Spleen (tissue), 11 donors: ENCODE measurements at regions not wholly inside any gene's neighbourhood (a gene's known extent, or its start where the extent isn't known, plus 50 kb on each side); places are given as distances from the start of the nearest gene placed in this dataset.

Experiments
- DNase-seq: peaks from one replicate; pipeline ENCODE4 v3.0.0-alpha.2; 2020
- H3K27ac ChIP-seq, 8 donors: fragments of 200-600 bp; sonication (generic) in 7 of 8; 1 replicate in 4 of 8; 2 replicates in 4 of 8; pipeline versions ENCODE4 v1.5.0 to v1.8.0; 2016 to 2021; ENCODE audit warnings: inconsistent platforms in 4 of 8, mild to moderate bottlenecking in 4 of 8, moderate library complexity in 1 of 8
- H3K27me3 ChIP-seq, 7 donors: fragments of 200-600 bp; sonication (generic) in 6 of 7; replicated peaks in 1 of 7; 1 replicate in 4 of 7; 2 replicates in 3 of 7; pipeline versions ENCODE4 v1.5.0 to v1.8.0; 2016 to 2021; ENCODE audit warnings: inconsistent platforms in 3 of 7, mild to moderate bottlenecking in 1 of 7
- H3K36me3 ChIP-seq, 6 donors: fragments of 200-600 bp; sonication (generic) in 5 of 6; 1 replicate in 4 of 6; 2 replicates in 2 of 6; pipeline versions ENCODE4 v1.5.0 to v1.8.0; 2016 to 2021; ENCODE audit warnings: inconsistent platforms in 2 of 6
- H3K4me1 ChIP-seq, 6 donors: fragments of 200-600 bp; sonication (generic) in 5 of 6; 1 replicate in 3 of 6; 2 replicates in 3 of 6; pipeline versions ENCODE4 v1.5.0 to v1.8.0; 2016 to 2021; ENCODE audit warnings: inconsistent platforms in 3 of 6
- H3K4me3 ChIP-seq, 8 donors: fragments of 200-600 bp; sonication (generic) in 7 of 8; 1 replicate in 4 of 8; 2 replicates in 4 of 8; pipeline versions ENCODE4 v1.5.0 to v1.8.0; 2016 to 2021; ENCODE audit warnings: inconsistent platforms in 4 of 8, mild to moderate bottlenecking in 4 of 8, moderate library complexity in 2 of 8
- H3K9me3 ChIP-seq, 8 donors: fragments of 200-600 bp; sonication (generic) in 7 of 8; 1 replicate in 4 of 8; 2 replicates in 4 of 8; pipeline versions ENCODE4 v1.5.0 to v1.8.0; 2016 to 2021; ENCODE audit warnings: inconsistent platforms in 4 of 8
- POLR2A ChIP-seq, 3 donors: fragments of 450-650 bp; IDR thresholded peaks; one replicate each; pipeline ENCODE4 v1.5.1; 2017; ENCODE audit warnings: antibody characterized with exemption in 3 of 3, mild to moderate bottlenecking in 1 of 3
- POLR2AphosphoS5 ChIP-seq, 3 donors: sonication (generic); formaldehyde crosslinking; IDR thresholded peaks; one replicate each; pipeline ENCODE4 v1.5.1; 2017; ENCODE audit warnings: antibody characterized with exemption in 3 of 3
- WGBS, 5 donors: extraction: QIAGEN DNeasy Blood & Tissue Kit in 3 of 5; methylation state at CpG; one replicate each; pipeline versions ENCODE4 v1.1.5 to v1.1.7; 2013 to 2018; 5-methylcytosine and 5-hydroxymethylcytosine counted together
- intact Hi-C: fragments of 100-400 bp; cut with DNase I; formaldehyde crosslinking; loops from one replicate; pipeline ENCODE4 v1.15.0; 2023; ENCODE audit warnings: low total_unique reads
- TF ChIP-seq, protein P1 (sequence below), 11 experiments: fragments of 200-600 bp in 7 of 11; fragments of 450-650 bp in 4 of 11; sonication (generic) in 4 of 11; IDR thresholded peaks in 8 of 11; conservative IDR thresholded peaks in 3 of 11; 1 replicate in 7 of 11; 2 replicates in 4 of 11; pipeline versions ENCODE4 v1.4.0 to v1.8.0; 2016 to 2021; ENCODE audit warnings: antibody characterized with exemption in 11 of 11, inconsistent platforms in 4 of 11, mild to moderate bottlenecking in 1 of 11
- donor health status: healthy with polysubstance abuse.
- donor health status: DM: no; HTN: no; CAD: no; lungs with moderate emphysema.
- donor health status: DM: no; HTN: no; CAD: no.
- donor health status: Bipolar disorder and iron deficiency.
- donor health status: healthy.
- donor health status: DM: no; HTN: no; CAD: no.
- donor health status: DM: yes; HTN: yes; CAD: no.

DNA sequence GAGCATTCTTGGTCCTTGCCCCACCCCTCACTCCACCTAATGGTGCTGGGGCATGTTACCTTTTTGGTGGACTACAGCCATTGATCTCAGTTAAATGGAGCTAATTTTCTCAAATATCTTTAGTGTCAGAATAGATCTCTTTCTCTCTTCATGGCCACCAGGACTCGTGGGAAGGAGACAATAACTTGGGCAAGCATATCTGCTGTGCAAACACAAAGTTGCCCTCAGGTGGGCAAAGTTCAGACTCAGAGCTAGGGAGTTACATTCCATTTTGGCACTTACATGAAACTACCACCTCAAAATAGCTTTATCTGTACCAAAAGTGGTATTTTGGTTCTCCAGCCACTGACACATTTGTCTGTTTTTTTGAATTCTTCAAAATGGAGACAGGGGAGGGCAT lies 671.9 kb upstream of the KLF4 start:
- WGBS, 5 donors, result 52 to 72% (median 68%) methylated on average over 1 of the region's 1 CpG
- no peak overlapping the region for H3K4me3 ChIP-seq
- no peak for DNase-seq
- peaks cover 0 to 30% (median 8%) of the 10 kb centered on the region in 6 donors for H3K4me1 ChIP-seq
- peak overlapping the region; percentile 53 to 85 (median 73) for H3K27ac ChIP-seq
- TF ChIP-seq POLR2AphosphoS5 (IDR thresholded peaks at IDR 0.05) (no peak), POLR2A (IDR thresholded peaks at IDR 0.05) (no peak)
- TF ChIP-seq, protein P1, sequence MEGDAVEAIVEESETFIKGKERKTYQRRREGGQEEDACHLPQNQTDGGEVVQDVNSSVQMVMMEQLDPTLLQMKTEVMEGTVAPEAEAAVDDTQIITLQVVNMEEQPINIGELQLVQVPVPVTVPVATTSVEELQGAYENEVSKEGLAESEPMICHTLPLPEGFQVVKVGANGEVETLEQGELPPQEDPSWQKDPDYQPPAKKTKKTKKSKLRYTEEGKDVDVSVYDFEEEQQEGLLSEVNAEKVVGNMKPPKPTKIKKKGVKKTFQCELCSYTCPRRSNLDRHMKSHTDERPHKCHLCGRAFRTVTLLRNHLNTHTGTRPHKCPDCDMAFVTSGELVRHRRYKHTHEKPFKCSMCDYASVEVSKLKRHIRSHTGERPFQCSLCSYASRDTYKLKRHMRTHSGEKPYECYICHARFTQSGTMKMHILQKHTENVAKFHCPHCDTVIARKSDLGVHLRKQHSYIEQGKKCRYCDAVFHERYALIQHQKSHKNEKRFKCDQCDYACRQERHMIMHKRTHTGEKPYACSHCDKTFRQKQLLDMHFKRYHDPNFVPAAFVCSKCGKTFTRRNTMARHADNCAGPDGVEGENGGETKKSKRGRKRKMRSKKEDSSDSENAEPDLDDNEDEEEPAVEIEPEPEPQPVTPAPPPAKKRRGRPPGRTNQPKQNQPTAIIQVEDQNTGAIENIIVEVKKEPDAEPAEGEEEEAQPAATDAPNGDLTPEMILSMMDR (IDR thresholded peaks at IDR 0.05 in 8 of 11, conservative IDR thresholded peaks at IDR 0.05 in 3 of 11), result no peak
- H3K36me3 ChIP-seq, result no peaks in the 10 kb centered on the region
- H3K27me3 ChIP-seq, result no peaks in the 10 kb centered on the region
- H3K9me3 ChIP-seq, result no peaks in the 10 kb centered on the region
- intact Hi-C loops, result no loop called here

DNA sequence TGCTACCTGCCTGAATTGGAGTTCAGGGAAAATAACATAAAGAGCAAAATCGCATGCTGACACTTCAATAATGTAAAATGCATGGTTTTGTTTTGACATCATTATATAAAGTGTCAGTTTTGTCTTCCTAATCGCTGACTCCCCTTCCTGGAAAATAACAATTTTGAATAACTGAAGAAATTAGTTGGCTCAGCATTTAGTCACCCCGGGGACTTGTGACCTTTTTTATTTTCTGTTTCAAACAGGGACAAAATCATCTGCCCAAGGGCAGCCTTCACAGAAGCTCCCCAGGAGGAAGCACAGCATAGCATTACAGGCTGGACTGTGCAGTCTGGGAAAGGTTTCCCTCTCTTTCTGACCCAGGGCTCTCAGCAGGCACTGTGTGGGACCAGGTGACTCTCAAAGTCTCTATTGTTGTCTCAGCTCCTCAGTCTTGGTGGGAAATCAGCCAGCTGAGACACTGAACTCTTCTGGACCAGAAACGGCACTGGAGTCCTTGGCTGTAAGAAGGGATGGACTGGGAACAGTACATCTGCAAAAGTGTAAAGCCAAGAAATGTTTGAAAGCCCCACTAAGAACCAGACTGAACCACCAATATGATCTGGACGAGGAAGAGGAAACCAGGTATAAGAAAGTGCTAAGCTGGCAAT lies 671.3 kb upstream of the KLF4 start:
- Histone ChIP-seq H3K27ac (peak overlapping the region; percentile 53 to 85 (median 73)), H3K36me3 (no peaks in the 10 kb centered on the region), H3K4me1 (peaks cover 0 to 35% (median 8%) of the 10 kb centered on the region in 6 donors), H3K9me3 (no peaks in the 10 kb centered on the region), H3K4me3 (no peak overlapping the region), H3K27me3 (no peaks in the 10 kb centered on the region)
- 35 to 65% (median 52%) methylated on average over 5 of the region's 5 CpGs for WGBS, 5 donors
- DNase-seq, result no peak
- no peak for TF ChIP-seq POLR2A (IDR thresholded peaks at IDR 0.05)
- TF ChIP-seq, protein P1 (IDR thresholded peaks at IDR 0.05 in 8 of 11, conservative IDR thresholded peaks at IDR 0.05 in 3 of 11), result no peak
- TF ChIP-seq POLR2AphosphoS5 (IDR thresholded peaks at IDR 0.05), result peak in 2 of 3 donors; percentile 46 to 83
- intact Hi-C loops, result no loop called here

DNA sequence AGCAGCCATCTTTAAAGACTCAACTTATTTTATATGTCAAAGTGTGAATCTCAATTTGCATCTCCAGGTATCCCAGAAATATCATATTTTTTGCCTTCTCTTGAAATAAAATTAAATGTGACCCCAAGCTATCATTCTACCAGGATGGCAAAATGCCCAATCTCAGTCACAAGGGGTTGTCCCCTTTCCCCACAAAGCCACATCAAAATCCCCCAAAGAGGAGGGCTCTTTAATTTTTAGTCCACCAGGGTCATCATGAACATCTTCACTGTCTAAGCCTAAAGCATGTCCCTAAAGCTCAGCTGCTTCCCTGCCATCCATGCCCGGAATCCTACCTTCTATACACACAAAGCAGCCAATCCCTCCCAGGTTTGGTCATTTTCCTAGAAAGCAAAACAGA lies 670.5 kb upstream of the KLF4 start:
- intact Hi-C loops, result no loop called here
- WGBS, 5 donors, result 77 to 100% (median 88%) methylated on average over 1 of the region's 1 CpG
- H3K4me3 ChIP-seq, result no peak overlapping the region
- H3K27ac ChIP-seq, result peak overlapping the region; percentile 20 to 85 (median 73)
- DNase-seq, result no peak
- peaks cover 0 to 43% (median 9%) of the 10 kb centered on the region in 6 donors for H3K4me1 ChIP-seq
- TF ChIP-seq POLR2AphosphoS5 (IDR thresholded peaks at IDR 0.05), result no peak
- TF ChIP-seq, protein P1 (IDR thresholded peaks at IDR 0.05 in 8 of 11, conservative IDR thresholded peaks at IDR 0.05 in 3 of 11), result no peak
- no peak for TF ChIP-seq POLR2A (IDR thresholded peaks at IDR 0.05)
- H3K27me3 ChIP-seq, result no peaks in the 10 kb centered on the region
- H3K9me3 ChIP-seq, result no peaks in the 10 kb centered on the region
- H3K36me3 ChIP-seq, result no peaks in the 10 kb centered on the region

DNA sequence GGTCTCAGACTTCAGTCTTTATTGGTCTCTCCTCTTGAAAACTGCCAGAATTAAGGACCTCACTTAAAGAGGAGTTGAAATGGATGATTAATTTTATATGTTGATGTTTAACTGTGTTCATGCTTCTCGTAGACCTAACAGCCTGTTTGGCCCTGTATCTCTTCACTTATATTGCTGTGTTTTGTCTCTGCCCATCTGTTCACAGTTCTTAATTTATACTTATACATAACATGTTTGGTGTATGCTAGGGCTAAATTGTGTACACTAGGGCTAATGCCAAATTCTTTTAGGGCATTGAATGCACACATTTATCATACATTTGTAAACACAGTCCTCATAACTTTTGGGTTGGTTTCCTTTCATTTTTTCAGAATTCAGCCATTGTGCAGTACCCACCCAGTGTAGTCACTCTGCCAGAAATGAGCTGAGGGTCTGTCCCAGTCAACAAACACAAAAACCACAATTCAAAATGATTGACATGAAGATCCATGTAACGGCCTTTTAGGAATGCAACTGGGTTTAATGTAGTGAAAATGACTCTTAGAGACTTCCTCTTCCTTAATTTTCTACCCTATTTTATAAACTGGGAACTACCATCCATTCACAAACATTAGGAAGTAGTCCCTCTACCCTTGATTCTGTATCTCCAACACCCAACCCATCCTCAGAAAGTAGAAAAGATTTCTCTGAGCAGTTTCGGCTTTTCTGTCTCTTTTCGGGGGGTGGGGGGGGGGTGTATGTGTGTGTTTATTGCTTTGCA lies 668.8 kb upstream of the KLF4 start:
- DNase-seq, result no peak
- H3K27me3 ChIP-seq, result no peaks in the 10 kb centered on the region
- H3K9me3 ChIP-seq, result peaks cover 0 to 2% (median 0%) of the 10 kb centered on the region in 8 donors
- intact Hi-C loops, result no loop called here
- WGBS, 5 donors, result 80 to 89% (median 87%) methylated on average over 4 of the region's 4 CpGs
- no peaks in the 10 kb centered on the region for H3K36me3 ChIP-seq
- peaks cover 0 to 43% (median 11%) of the 10 kb centered on the region in 6 donors for H3K4me1 ChIP-seq
- H3K27ac ChIP-seq, result peak overlapping the region in 4 of 8 donors; percentile 9 to 85 (median 81)
- no peak overlapping the region for H3K4me3 ChIP-seq
- TF ChIP-seq, protein P1 (IDR thresholded peaks at IDR 0.05 in 8 of 11, conservative IDR thresholded peaks at IDR 0.05 in 3 of 11), result no peak
- TF ChIP-seq POLR2A (IDR thresholded peaks at IDR 0.05) (no peak), POLR2AphosphoS5 (IDR thresholded peaks at IDR 0.05) (no peak)
